ENCODE measurements at regions not wholly inside any gene's neighbourhood (a gene's known extent, or its start where the extent isn't known, plus 50 kb on each side); places are given as distances from the start of the nearest gene placed in this dataset.

- no peak overlapping the region for H3K27ac ChIP-seq (replicated peaks)
- H3K4me3 ChIP-seq (replicated peaks; ENCODE audit: insufficient read depth, low read length) = no peak overlapping the region
- TF ChIP-seq CTCF (IDR thresholded peaks at IDR 0.05; ENCODE audit: insufficient read depth, low read length) (no peak), REST (IDR thresholded peaks at IDR 0.05; ENCODE audit: insufficient replicate concordance, low read depth) (no peak), GABPA (IDR thresholded peaks at IDR 0.05; ENCODE audit: low read depth) (no peak), POLR2AphosphoS5 (IDR thresholded peaks at IDR 0.05; ENCODE audit: low read depth) (no peak), SPI1 (IDR thresholded peaks at IDR 0.05; ENCODE audit: borderline replicate concordance, low read depth) (no peak)
- no peak for DNase-seq (ENCODE audit: low read depth in 1 of 2, low spot score in 1 of 2)
- peaks cover 3% of the 10 kb centered on the region for H3K27me3 ChIP-seq (ENCODE audit: insufficient read depth, poor library complexity, severe bottlenecking)
These were observed 74.5 kb upstream of the QRFPR start for GRCh38 chr4:121455285-121455684.

- no peak overlapping the region for H3K27ac ChIP-seq (replicated peaks)
- H3K27me3 ChIP-seq (ENCODE audit: insufficient read depth, poor library complexity, severe bottlenecking) = peaks cover 3% of the 10 kb centered on the region
- TF ChIP-seq CTCF (IDR thresholded peaks at IDR 0.05; ENCODE audit: insufficient read depth, low read length) (no peak), REST (IDR thresholded peaks at IDR 0.05; ENCODE audit: insufficient replicate concordance, low read depth) (no peak), GABPA (IDR thresholded peaks at IDR 0.05; ENCODE audit: low read depth) (no peak), SPI1 (IDR thresholded peaks at IDR 0.05; ENCODE audit: borderline replicate concordance, low read depth) (no peak), POLR2AphosphoS5 (IDR thresholded peaks at IDR 0.05; ENCODE audit: low read depth) (no peak)
- H3K4me3 ChIP-seq (replicated peaks; ENCODE audit: insufficient read depth, low read length) = no peak overlapping the region
- no peak for DNase-seq (ENCODE audit: low read depth in 1 of 2, low spot score in 1 of 2)
These were observed 73.6 kb upstream of the QRFPR start for GRCh38 chr4:121454251-121454979.

- TF ChIP-seq REST (IDR thresholded peaks at IDR 0.05; ENCODE audit: insufficient replicate concordance, low read depth) (no peak), GABPA (IDR thresholded peaks at IDR 0.05; ENCODE audit: low read depth) (no peak)
- DNase-seq (ENCODE audit: low read depth in 1 of 2, low spot score in 1 of 2) = no peak
- Histone ChIP-seq H3K4me3 (replicated peaks; ENCODE audit: insufficient read depth, low read length) (no peak overlapping the region), H3K27ac (replicated peaks) (no peak overlapping the region), H3K27me3 (ENCODE audit: insufficient read depth, poor library complexity, severe bottlenecking) (peaks cover 3% of the 10 kb centered on the region)
These were observed 70.5 kb upstream of the QRFPR start for GRCh38 chr4:121451310-121451709.

Data from HL-60 (cell line).